Hematopoietic multipotent progenitor cell treated with erythropoietin and hydrocortisone succinate and interleukin-3 and kit ligand, for 17 days (in vitro differentiated cells): ENCODE measurements at regions not wholly inside any gene's neighbourhood (a gene's known extent, or its start where the extent isn't known, plus 50 kb on each side); places are given as distances from the start of the nearest gene placed in this dataset.
A peak's percentile ranks its signal among the peaks of the same experiment; 100 is the strongest.

ENCODE experiments used
- DNase-seq: peaks from one replicate; pipeline ENCODE4 v3.0.0-alpha.2; 2015; ENCODE audit warnings: low spot score

DNA sequence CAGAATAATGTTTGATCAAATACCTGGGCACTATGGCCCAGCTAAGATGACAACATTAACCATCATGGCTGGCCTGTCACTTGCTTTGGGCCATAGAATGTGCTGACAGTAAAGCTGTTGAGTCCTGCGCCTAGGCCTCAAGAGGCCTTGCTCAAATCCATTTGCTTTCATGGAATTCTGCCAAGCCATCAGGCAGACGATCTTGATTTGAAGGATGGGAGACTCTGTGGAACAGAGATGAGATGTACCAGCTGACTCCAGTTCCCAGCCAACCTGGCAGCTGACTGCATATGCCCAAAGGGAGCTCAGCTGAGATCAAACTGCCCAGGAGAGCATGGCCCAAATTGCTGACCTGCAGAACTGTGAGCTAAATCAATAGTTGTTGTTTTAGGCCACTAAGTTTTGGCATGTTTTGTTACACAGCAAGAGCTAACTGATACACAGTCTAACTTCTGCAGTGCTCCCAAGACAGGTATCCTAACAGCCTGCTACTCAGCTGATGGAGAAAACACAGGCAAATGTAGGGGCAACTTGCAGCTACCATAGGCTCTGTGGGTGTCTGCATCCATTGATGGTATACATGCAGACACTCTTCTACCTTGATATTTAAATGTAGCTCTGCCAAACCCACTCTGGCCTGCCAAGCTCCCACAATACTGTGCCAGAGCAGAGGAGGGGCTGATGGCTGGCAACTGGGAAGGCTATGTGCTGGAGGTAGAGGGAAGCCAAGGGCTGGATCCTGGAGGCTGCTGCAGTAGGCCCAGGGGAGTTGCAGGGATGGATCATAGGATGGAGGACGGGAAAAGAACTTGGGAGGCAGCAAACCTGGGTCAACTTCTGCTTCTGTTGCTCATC, 55.2 kb upstream of the RNF24 start:
- DNase-seq, result no peak

DNA sequence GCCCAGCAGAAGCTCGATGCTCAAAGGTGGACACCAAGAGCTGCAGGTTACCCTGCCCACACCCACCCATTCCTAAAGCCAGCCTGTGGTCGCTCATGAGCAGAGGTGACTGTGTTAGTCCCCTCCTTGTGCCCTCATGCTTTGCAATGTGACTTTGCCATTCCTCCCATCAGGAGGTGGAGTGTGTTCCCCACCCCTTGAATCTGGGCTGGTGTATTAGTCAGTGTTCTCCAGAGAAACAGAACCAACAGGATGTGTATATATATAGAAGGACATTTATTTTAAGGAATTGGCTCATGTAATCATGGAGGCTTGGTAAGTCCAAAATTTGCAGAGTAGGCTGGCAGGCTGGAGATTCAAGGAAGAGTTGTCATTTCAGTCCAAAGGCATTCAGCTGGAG, 54.4 kb upstream of the RNF24 start:
- no peak for DNase-seq

- peak; percentile 57 for DNase-seq
Measured at GRCh38 chr20:4068708-4069107, 53.4 kb upstream of the RNF24 start.

GRCh38 chr20:4067600-4068261, 52.4 kb upstream of the RNF24 start:
- no peak for DNase-seq

- DNase-seq, result no peak
Measured at GRCh38 chr20:4066551-4066950, 51.2 kb upstream of the RNF24 start.

- no peak for DNase-seq
Measured at GRCh38 chr20:4065391-4065844, 50.1 kb upstream of the RNF24 start.
